Colonic mucosa (tissue), 4 donors: ENCODE measurements at regions not wholly inside any gene's neighbourhood (a gene's known extent, or its start where the extent isn't known, plus 50 kb on each side); places are given as distances from the start of the nearest gene placed in this dataset.

Source experiments
- DNase-seq: peaks from one replicate; pipeline ENCODE4 v3.0.0-alpha.2; 2020
- H3K27ac ChIP-seq: fragments of 200-600 bp; one replicate; pipeline ENCODE4 v1.8.0; 2021
- H3K27me3 ChIP-seq: fragments of 200-600 bp; one replicate; pipeline ENCODE4 v1.8.0; 2021
- H3K36me3 ChIP-seq: fragments of 200-600 bp; one replicate; pipeline ENCODE4 v1.8.0; 2021
- H3K4me1 ChIP-seq: fragments of 200-600 bp; one replicate; pipeline ENCODE4 v1.8.0; 2021; ENCODE audit warnings: mild to moderate bottlenecking
- H3K4me3 ChIP-seq: fragments of 200-600 bp; one replicate; pipeline ENCODE4 v1.8.0; 2021
- H3K9ac ChIP-seq, 2 donors: one replicate each; pipeline ENCODE4 v1.7.0; 2013; ENCODE audit warnings: control low read depth in 2 of 2, low read depth in 2 of 2, low read length in 2 of 2
- H3K9me3 ChIP-seq: fragments of 200-600 bp; one replicate; pipeline ENCODE4 v1.8.0; 2021
- CTCF ChIP-seq: fragments of 200-600 bp; IDR thresholded peaks from one replicate; pipeline ENCODE4 v1.8.0; 2022; ENCODE audit warnings: antibody characterized with exemption, mild to moderate bottlenecking
- intact Hi-C: fragments of 100-400 bp; cut with DNase I; formaldehyde crosslinking; loops from one replicate; pipeline ENCODE4 v1.14.1; 2022
- donor health status: healthy.
- donor health status: DM: no; HTN: no; CAD: no.
- donor health status: DM: no; HTN: no; CAD: no.

- H3K4me3 ChIP-seq, result no peak overlapping the region
- peaks cover 28% of the 10 kb centered on the region for H3K27me3 ChIP-seq
- no peaks in the 10 kb centered on the region for H3K36me3 ChIP-seq
- intact Hi-C loops, result no loop called here
- no peaks in the 10 kb centered on the region for H3K4me1 ChIP-seq
- no peak for TF ChIP-seq CTCF
- no peak for DNase-seq
- H3K9ac ChIP-seq, result no peak overlapping the region
- H3K9me3 ChIP-seq, result no peaks in the 10 kb centered on the region
- no peak overlapping the region for H3K27ac ChIP-seq
Observed at GRCh38 chr11:19350160-19350559, 109.4 kb upstream of the E2F8 start.

GRCh38 chr11:19349340-19350025 is 108.7 kb upstream of the E2F8 start:
- DNase-seq, result no peak
- H3K27ac ChIP-seq, result no peak overlapping the region
- no peaks in the 10 kb centered on the region for H3K4me1 ChIP-seq
- H3K4me3 ChIP-seq, result no peak overlapping the region
- no peak overlapping the region for H3K9ac ChIP-seq
- H3K36me3 ChIP-seq, result no peaks in the 10 kb centered on the region
- intact Hi-C loops, result no loop called here
- no peak for TF ChIP-seq CTCF
- no peaks in the 10 kb centered on the region for H3K9me3 ChIP-seq
- H3K27me3 ChIP-seq, result peaks cover 35% of the 10 kb centered on the region

GRCh38 chr11:19347911-19348310 is 107.2 kb upstream of the E2F8 start:
- Histone ChIP-seq H3K36me3 (no peaks in the 10 kb centered on the region), H3K27ac (no peak overlapping the region), H3K4me3 (no peak overlapping the region), H3K9ac (no peak overlapping the region), H3K4me1 (no peaks in the 10 kb centered on the region), H3K9me3 (no peaks in the 10 kb centered on the region), H3K27me3 (peaks cover 43% of the 10 kb centered on the region)
- intact Hi-C loops, result no loop called here
- no peak for DNase-seq
- no peak for TF ChIP-seq CTCF

- Histone ChIP-seq H3K9ac (no peak overlapping the region), H3K4me3 (peak overlapping the region; percentile 9), H3K36me3 (no peaks in the 10 kb centered on the region), H3K27me3 (peaks cover 43% of the 10 kb centered on the region), H3K4me1 (no peaks in the 10 kb centered on the region), H3K9me3 (no peaks in the 10 kb centered on the region), H3K27ac (no peak overlapping the region)
- intact Hi-C loops, result no loop called here
- TF ChIP-seq CTCF, result no peak
- no peak for DNase-seq
Observed at GRCh38 chr11:19345848-19346681, 105.3 kb upstream of the E2F8 start.

GRCh38 chr11:19345519-19345847 is 104.7 kb upstream of the E2F8 start:
- Histone ChIP-seq H3K9me3 (no peaks in the 10 kb centered on the region), H3K36me3 (no peaks in the 10 kb centered on the region), H3K9ac (no peak overlapping the region), H3K4me1 (no peaks in the 10 kb centered on the region), H3K27me3 (peaks cover 43% of the 10 kb centered on the region), H3K27ac (no peak overlapping the region), H3K4me3 (peak overlapping the region; percentile 9)
- intact Hi-C loops, result no loop called here
- no peak for TF ChIP-seq CTCF
- DNase-seq, result no peak
